Fibroblast of villous mesenchyme (primary cell): ENCODE measurements at regions not wholly inside any gene's neighbourhood (a gene's known extent, or its start where the extent isn't known, plus 50 kb on each side); places are given as distances from the start of the nearest gene placed in this dataset.

ENCODE experiments used
- DNase-seq: peaks from one replicate; pipeline ENCODE4 v3.0.0-alpha.2; 2010; ENCODE audit warnings: low read depth
- H3K4me3 ChIP-seq: 2 replicates; pipeline ENCODE4 v1.5.1; 2011; ENCODE audit warnings: low read depth, mild to moderate bottlenecking, low read length
- TF ChIP-seq, protein P1 (sequence below): IDR thresholded peaks from 2 replicates; pipeline ENCODE4 v1.5.1; 2012; ENCODE audit warnings: low read depth, mild to moderate bottlenecking, low read length; ENCODE audit not compliant: insufficient read depth

DNA sequence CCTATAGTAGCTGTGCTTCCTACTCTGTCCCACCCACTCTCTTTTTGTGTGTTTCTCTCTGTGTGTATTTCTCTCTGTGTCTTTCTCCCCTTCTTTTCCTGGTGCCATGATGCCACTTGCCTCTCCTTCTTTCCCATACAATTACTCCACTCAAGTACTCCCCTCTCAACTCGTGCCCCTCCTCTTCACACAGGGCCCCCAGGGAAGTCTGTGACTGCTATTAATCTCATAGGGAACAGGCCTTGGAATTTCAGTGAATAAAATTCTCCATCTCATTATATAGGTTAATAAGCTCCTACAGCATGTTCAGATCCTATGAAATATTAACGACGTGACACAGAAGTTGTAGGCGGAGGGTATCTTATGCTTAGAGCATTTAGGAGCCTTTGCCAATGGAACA is 205.9 kb upstream of the EPHA4 start:
- TF ChIP-seq, protein P1, sequence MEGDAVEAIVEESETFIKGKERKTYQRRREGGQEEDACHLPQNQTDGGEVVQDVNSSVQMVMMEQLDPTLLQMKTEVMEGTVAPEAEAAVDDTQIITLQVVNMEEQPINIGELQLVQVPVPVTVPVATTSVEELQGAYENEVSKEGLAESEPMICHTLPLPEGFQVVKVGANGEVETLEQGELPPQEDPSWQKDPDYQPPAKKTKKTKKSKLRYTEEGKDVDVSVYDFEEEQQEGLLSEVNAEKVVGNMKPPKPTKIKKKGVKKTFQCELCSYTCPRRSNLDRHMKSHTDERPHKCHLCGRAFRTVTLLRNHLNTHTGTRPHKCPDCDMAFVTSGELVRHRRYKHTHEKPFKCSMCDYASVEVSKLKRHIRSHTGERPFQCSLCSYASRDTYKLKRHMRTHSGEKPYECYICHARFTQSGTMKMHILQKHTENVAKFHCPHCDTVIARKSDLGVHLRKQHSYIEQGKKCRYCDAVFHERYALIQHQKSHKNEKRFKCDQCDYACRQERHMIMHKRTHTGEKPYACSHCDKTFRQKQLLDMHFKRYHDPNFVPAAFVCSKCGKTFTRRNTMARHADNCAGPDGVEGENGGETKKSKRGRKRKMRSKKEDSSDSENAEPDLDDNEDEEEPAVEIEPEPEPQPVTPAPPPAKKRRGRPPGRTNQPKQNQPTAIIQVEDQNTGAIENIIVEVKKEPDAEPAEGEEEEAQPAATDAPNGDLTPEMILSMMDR, result no peak
- DNase-seq, result no peak
- no peak overlapping the region for H3K4me3 ChIP-seq

DNA sequence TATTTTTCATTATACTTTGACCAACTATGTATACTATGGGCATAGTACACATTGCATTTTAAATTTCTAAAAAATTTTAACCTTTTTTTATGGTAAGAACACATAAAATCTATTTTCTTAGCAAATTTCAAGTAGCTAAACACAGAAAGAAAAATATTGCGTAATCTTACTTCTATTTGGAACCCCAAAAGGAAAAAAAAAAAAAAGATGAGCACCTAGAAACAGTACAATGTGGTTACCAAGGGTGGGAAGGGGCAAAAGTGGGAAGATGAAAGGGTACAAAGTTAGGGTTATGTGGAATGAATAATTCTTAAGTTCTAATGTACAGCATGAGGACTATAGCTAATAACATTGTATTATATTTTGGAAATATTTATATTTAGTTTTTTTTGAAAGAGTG is 205.0 kb upstream of the EPHA4 start:
- DNase-seq, result no peak
- H3K4me3 ChIP-seq, result no peak overlapping the region
- TF ChIP-seq, protein P1, result no peak

DNA sequence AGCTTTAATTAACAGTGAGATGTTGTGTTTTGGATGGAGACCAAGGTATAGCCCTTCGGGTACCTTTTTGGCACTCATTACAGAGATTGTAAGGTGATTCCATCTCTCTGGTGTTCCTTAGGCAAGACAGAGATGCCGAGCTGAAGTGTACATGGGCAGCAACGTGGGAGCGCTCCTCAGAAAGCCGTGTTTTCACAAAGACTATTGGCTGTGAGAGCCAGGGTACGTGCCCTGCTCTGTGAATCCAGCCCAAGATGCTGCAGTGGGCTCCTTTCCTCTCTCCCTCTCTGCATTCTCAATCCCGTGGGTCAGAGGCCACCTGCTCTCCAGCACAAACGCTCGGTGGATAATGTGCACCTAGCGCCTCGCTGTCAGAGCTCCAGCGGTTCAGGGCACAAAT is 203.0 kb upstream of the EPHA4 start:
- H3K4me3 ChIP-seq, result no peak overlapping the region
- no peak for DNase-seq
- TF ChIP-seq, protein P1, result no peak

DNA sequence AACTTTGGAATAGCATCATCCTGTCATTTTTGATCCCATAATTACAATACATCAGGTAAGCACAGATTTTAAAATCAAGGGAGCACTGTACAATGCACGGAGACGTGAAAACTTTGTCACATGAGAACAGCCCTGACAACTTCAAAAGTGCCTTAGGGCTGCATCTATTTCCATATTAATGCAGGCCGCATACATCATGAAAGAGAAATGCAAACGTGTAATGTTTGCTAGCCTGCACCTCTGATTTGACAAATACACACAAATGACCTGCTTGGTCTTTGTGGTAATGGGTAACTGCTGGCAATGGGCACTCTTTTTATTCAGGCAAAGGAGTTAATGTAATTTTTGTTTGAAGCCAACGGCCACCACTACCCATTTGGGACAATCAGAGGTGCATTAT is 202.0 kb upstream of the EPHA4 start:
- TF ChIP-seq, protein P1, result no peak
- no peak overlapping the region for H3K4me3 ChIP-seq
- DNase-seq, result no peak

DNA sequence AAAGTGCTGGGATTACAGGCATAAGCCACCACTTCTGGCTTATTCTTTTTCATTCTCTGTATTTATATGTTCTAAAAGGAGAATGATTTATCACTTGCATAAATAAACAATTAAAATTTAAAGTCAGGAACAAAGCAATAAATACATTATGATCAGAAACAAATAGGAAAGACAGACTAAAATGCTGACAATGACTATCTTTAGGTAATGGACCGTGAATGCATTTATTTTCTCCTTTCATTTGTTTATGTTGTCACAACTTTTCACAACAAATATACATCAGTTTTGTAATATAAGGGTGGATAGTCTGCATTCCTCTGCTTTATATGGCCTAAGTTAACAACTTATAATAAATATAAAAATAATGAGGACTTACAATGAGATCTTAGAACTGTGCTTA is 199.2 kb upstream of the EPHA4 start:
- TF ChIP-seq, protein P1, result no peak
- H3K4me3 ChIP-seq, result no peak overlapping the region
- no peak for DNase-seq

DNA sequence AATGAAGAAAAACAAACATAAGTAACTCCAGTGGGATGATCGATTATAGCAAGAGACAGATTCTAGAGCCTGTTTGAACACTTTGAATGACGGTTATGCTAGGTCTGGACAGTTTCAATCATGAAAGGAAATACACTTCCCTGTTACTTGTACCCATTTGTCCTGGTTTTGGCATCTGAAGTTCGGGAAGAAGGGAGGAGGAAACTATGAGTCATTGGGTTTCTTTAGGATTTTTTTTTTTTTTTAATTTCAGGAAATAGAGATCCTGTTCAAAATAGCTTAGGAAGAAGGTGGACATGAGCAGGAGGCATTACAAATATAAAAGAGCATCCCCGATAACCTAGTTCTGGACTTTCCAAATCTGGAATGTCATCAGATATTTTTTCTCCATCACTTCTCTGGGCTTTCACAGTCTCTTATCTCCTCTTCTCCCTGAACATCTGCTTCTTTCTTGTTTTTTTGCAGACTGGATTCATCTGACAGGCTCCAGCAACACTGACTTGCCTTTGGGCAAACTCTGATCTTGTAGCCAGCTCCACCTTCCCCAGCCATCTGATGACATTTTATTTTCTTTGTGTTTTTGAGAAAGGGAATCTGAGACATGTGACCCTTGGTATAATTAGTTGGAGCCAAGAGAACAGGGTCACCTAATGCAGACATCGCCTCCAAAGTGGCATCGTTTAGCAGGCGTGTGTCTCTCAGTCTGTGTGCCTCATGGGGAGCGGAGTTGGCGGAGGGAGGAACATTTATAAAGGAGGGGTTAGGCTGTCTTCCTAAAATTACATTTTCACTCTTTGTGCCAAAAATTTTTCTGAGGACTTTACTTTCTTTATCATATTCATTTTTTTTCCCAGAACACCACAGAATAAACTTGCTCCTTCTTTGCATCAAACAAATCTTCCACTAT is 195.3 kb upstream of the EPHA4 start:
- no peak for DNase-seq
- TF ChIP-seq, protein P1, result no peak
- H3K4me3 ChIP-seq, result no peak overlapping the region

DNA sequence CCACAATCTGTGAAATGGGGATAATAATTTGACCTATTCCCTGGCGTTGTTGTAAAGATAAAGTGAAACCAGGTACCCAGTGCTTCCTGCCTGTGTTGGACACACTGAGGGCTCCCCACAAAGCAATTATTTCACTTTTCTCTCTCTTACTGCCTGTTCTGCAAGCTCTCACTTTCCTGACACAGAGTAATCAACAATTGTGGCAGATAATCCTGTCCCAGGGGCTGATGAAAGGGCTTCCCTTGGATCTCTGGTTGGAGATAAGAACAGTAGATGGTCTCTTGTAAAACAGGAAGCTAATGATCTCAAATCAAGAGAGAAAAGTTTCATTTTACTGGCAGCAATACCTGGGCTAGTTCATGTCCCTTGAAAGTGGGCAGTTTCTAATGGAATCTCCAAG is 190.4 kb upstream of the EPHA4 start:
- TF ChIP-seq, protein P1, result no peak
- H3K4me3 ChIP-seq, result no peak overlapping the region
- no peak for DNase-seq
